WERI-Rb-1 (cell line): ENCODE measurements at regions not wholly inside any gene's neighbourhood (a gene's known extent, or its start where the extent isn't known, plus 50 kb on each side); places are given as distances from the start of the nearest gene placed in this dataset.

Source experiments
- DNase-seq: peaks from one replicate; pipeline ENCODE4 v3.0.0-alpha.2; 2020
- H3K27ac ChIP-seq: fragments of 250-450 bp; sonication (Bioruptor Pico); 2 replicates; pipeline ENCODE4 v1.5.1; 2020; ENCODE audit warnings: mild to moderate bottlenecking, moderate library complexity
- H3K27me3 ChIP-seq: fragments of 250-450 bp; sonication (Bioruptor Pico); 2 replicates; pipeline ENCODE4 v1.5.1; 2021; ENCODE audit warnings: mild to moderate bottlenecking, low read depth, moderate library complexity; ENCODE audit not compliant: insufficient read depth, severe bottlenecking
- H3K36me3 ChIP-seq: fragments of 250-450 bp; sonication (Bioruptor Pico); 2 replicates; pipeline ENCODE4 v1.5.1; 2020; ENCODE audit warnings: mild to moderate bottlenecking, moderate library complexity
- H3K4me3 ChIP-seq: 2 replicates; pipeline ENCODE4 v1.5.1; 2011; ENCODE audit warnings: low read depth, mild to moderate bottlenecking, control low read depth, low read length
- H3K9me3 ChIP-seq: fragments of 250-450 bp; sonication (Bioruptor Pico); 2 replicates; pipeline ENCODE4 v1.5.1; 2021; ENCODE audit warnings: mild to moderate bottlenecking, moderate library complexity; ENCODE audit not compliant: severe bottlenecking
- CTCF ChIP-seq: IDR thresholded peaks from 2 replicates; pipeline ENCODE4 v1.5.1; 2011; ENCODE audit warnings: low read depth, mild to moderate bottlenecking, control low read depth, inconsistent platforms, low read length

GRCh38 chr5:74461251-74461650, 179.3 kb downstream of the ENC1 start:
- Histone ChIP-seq H3K4me3 (no peak overlapping the region), H3K27ac (no peak overlapping the region), H3K36me3 (no peaks in the 10 kb centered on the region), H3K27me3 (no peaks in the 10 kb centered on the region), H3K9me3 (no peaks in the 10 kb centered on the region)
- DNase-seq, result no peak
- TF ChIP-seq CTCF, result no peak

- H3K9me3 ChIP-seq, result no peaks in the 10 kb centered on the region
- no peaks in the 10 kb centered on the region for H3K27me3 ChIP-seq
- no peak for TF ChIP-seq CTCF
- no peak overlapping the region for H3K4me3 ChIP-seq
- no peak for DNase-seq
- H3K36me3 ChIP-seq, result no peaks in the 10 kb centered on the region
- no peak overlapping the region for H3K27ac ChIP-seq
Measured at GRCh38 chr5:74460694-74461093, 179.8 kb downstream of the ENC1 start.

GRCh38 chr5:74459984-74460383, 180.5 kb downstream of the ENC1 start:
- DNase-seq, result no peak

GRCh38 chr5:74457876-74458275, 182.7 kb downstream of the ENC1 start:
- no peak overlapping the region for H3K27ac ChIP-seq
- no peaks in the 10 kb centered on the region for H3K36me3 ChIP-seq
- no peaks in the 10 kb centered on the region for H3K27me3 ChIP-seq
- no peak overlapping the region for H3K4me3 ChIP-seq
- no peaks in the 10 kb centered on the region for H3K9me3 ChIP-seq
- TF ChIP-seq CTCF, result no peak
- no peak for DNase-seq

More at GRCh38 chr5:74459984-74460383, 180.5 kb downstream of the ENC1 start:
- Histone ChIP-seq H3K27me3 (no peaks in the 10 kb centered on the region), H3K4me3 (no peak overlapping the region), H3K36me3 (no peaks in the 10 kb centered on the region), H3K9me3 (no peaks in the 10 kb centered on the region), H3K27ac (no peak overlapping the region)
- no peak for TF ChIP-seq CTCF

- no peaks in the 10 kb centered on the region for H3K36me3 ChIP-seq
- no peak for TF ChIP-seq CTCF
- H3K27me3 ChIP-seq, result no peaks in the 10 kb centered on the region
- H3K9me3 ChIP-seq, result no peaks in the 10 kb centered on the region
- H3K4me3 ChIP-seq, result no peak overlapping the region
- no peak overlapping the region for H3K27ac ChIP-seq
- no peak for DNase-seq
Measured at GRCh38 chr5:74454263-74455030, 186.1 kb downstream of the ENC1 start.

- TF ChIP-seq CTCF, result no peak
- no peak overlapping the region for H3K4me3 ChIP-seq
- H3K9me3 ChIP-seq, result no peaks in the 10 kb centered on the region
- H3K27me3 ChIP-seq, result no peaks in the 10 kb centered on the region
- H3K27ac ChIP-seq, result no peak overlapping the region
- no peak for DNase-seq
- no peaks in the 10 kb centered on the region for H3K36me3 ChIP-seq
Measured at GRCh38 chr5:74452856-74453255, 187.7 kb downstream of the ENC1 start.
